ENCODE measurements at regions not wholly inside any gene's neighbourhood (a gene's known extent, or its start where the extent isn't known, plus 50 kb on each side); places are given as distances from the start of the nearest gene placed in this dataset.

DNA sequence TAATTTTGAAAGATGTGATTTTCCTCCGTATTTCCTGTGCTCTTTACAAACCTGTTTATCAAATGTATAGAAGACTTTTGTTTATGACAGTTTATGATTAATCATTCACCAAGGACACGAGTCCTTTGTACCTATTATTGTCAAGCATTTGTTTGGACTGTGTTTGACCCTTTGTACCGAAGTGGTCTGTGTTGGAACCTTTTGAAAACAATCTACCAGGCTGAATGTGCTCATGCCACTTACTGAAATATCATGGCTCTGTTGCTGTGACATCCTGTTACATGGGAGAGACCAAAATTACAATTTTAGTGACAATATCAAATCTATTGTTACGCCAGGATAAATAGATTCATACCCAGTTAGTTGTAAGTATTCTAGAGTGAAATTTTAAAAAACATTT lies 193.6 kb downstream of the IRS2 start:
- Histone ChIP-seq H3K4me1 (ENCODE audit: control insufficient read depth in 1 of 2, extremely low read depth in 1 of 2, insufficient read depth in 2 of 2, low read length in 2 of 2) (no peaks in the 10 kb centered on the region), H3K27ac (ENCODE audit: low read length) (no peak overlapping the region), H3K36me3 (ENCODE audit: control insufficient read depth in 2 of 2, extremely low read depth in 1 of 2, insufficient read depth in 1 of 2, low read length in 1 of 2) (no peaks in the 10 kb centered on the region), H3K4me3 (ENCODE audit: control insufficient read depth in 1 of 2, extremely low read depth in 1 of 2, low read length in 1 of 2) (no peak overlapping the region), H3K9me3 (no peaks in the 10 kb centered on the region), H3K27me3 (replicated peaks in 1 of 2; ENCODE audit: control insufficient read depth in 2 of 2, extremely low read depth in 1 of 2, insufficient read depth in 2 of 2, low read length in 1 of 2) (peaks cover 0 to 3% of the 10 kb centered on the region in 2 experiments)
- no CpG with 5 or more reads among the region's 4 CpGs for WGBS (ENCODE audit: insufficient coverage)
- Mint-ChIP-seq H3K36me3 (no peaks in the 10 kb centered on the region), H3K4me1 (no peaks in the 10 kb centered on the region), H3K9me3 (no peaks in the 10 kb centered on the region), H3K4me3 (no peak overlapping the region), H3K27me3 (peaks cover 0 to 18% of the 10 kb centered on the region in 2 donors), H3K27ac (no peak overlapping the region)
- ChIA-PET CTCF (no interaction called here), POLR2A (no interaction called here)
- DNase-seq (no peak), ATAC-seq (replicated peaks in 1 of 4) (no peak)

DNA sequence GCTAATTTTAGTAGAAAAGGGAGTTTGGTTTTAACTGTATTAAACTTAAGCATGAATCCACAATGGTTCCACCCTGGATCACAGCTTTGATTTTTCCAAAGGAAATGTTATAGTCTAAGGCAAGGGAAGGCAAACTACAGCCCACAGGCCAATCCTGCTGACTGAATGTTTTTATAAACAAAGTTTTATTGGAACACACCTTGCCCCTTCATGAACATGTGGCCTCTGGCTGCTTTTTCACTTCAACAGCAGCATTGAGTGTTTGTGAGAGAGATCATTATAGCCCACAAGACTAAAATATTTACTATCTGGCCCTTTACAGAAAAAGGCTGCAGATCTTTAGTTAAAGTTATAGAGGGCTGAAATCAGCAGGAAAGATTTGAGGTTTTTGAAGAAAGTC lies 198.7 kb downstream of the IRS2 start:
- DNase-seq: no peak
- Histone ChIP-seq H3K9me3 (no peaks in the 10 kb centered on the region), H3K27ac (ENCODE audit: low read length) (no peak overlapping the region), H3K36me3 (ENCODE audit: control insufficient read depth in 2 of 2, extremely low read depth in 1 of 2, insufficient read depth in 1 of 2, low read length in 1 of 2) (no peaks in the 10 kb centered on the region), H3K27me3 (replicated peaks in 1 of 2; ENCODE audit: control insufficient read depth in 2 of 2, extremely low read depth in 1 of 2, insufficient read depth in 2 of 2, low read length in 1 of 2) (peaks cover 2 to 3% of the 10 kb centered on the region in 2 experiments), H3K4me3 (ENCODE audit: control insufficient read depth in 1 of 2, extremely low read depth in 1 of 2, low read length in 1 of 2) (no peak overlapping the region), H3K4me1 (ENCODE audit: control insufficient read depth in 1 of 2, extremely low read depth in 1 of 2, insufficient read depth in 2 of 2, low read length in 2 of 2) (no peaks in the 10 kb centered on the region)
- Mint-ChIP-seq H3K4me3 (no peak overlapping the region), H3K36me3 (no peaks in the 10 kb centered on the region), H3K27me3 (peaks cover 5 to 24% of the 10 kb centered on the region in 2 donors), H3K9me3 (no peaks in the 10 kb centered on the region), H3K4me1 (no peaks in the 10 kb centered on the region), H3K27ac (no peak overlapping the region)
- ATAC-seq (replicated peaks in 1 of 4): no peak
- ChIA-PET CTCF (no interaction called here), POLR2A (no interaction called here)

GRCh38 chr13:109586509-109587346 lies 199.7 kb downstream of the IRS2 start:
- no peak overlapping the region for H3K27ac Mint-ChIP-seq
- WGBS (ENCODE audit: insufficient coverage): 87% methylated on average over 6 of the region's 9 CpGs
- POLR2A ChIA-PET: interaction anchor here in 1 of 2 donors (0.6 kb wide), 1 partner anchor 90 kb away, joined by 5 read pairs; no protein-coding TSS in a partner anchor

GRCh38 chr13:109584844-109585361 lies 201.5 kb downstream of the IRS2 start:
- H3K9me3 Mint-ChIP-seq: no peaks in the 10 kb centered on the region
- H3K4me3 Mint-ChIP-seq: no peak overlapping the region
- POLR2A ChIA-PET: interaction anchor here in 1 of 2 donors (0.7 kb wide), 1 partner anchor 25 kb away, joined by 3 read pairs; no protein-coding TSS in a partner anchor
- Histone ChIP-seq H3K4me3 (ENCODE audit: control insufficient read depth in 1 of 2, extremely low read depth in 1 of 2, low read length in 1 of 2) (no peak overlapping the region), H3K36me3 (ENCODE audit: control insufficient read depth in 2 of 2, extremely low read depth in 1 of 2, insufficient read depth in 1 of 2, low read length in 1 of 2) (no peaks in the 10 kb centered on the region), H3K27me3 (replicated peaks in 1 of 2; ENCODE audit: control insufficient read depth in 2 of 2, extremely low read depth in 1 of 2, insufficient read depth in 2 of 2, low read length in 1 of 2) (peaks cover 2 to 3% of the 10 kb centered on the region in 2 experiments), H3K4me1 (ENCODE audit: control insufficient read depth in 1 of 2, extremely low read depth in 1 of 2, insufficient read depth in 2 of 2, low read length in 2 of 2) (no peaks in the 10 kb centered on the region), H3K9me3 (no peaks in the 10 kb centered on the region), H3K27ac (ENCODE audit: low read length) (no peak overlapping the region)
- CTCF ChIA-PET: interaction anchor here in 1 of 2 donors (0.7 kb wide), 1 partner anchor 1842 kb away, joined by 3 read pairs; no protein-coding TSS in a partner anchor
- ATAC-seq (replicated peaks in 1 of 4) (no peak), DNase-seq (no peak)
- H3K36me3 Mint-ChIP-seq: no peaks in the 10 kb centered on the region
- H3K27ac Mint-ChIP-seq: no peak overlapping the region
- H3K27me3 Mint-ChIP-seq: peaks cover 5 to 17% of the 10 kb centered on the region in 2 donors
- no peaks in the 10 kb centered on the region for H3K4me1 Mint-ChIP-seq
- WGBS (ENCODE audit: insufficient coverage): 55% methylated on average over 2 of the region's 5 CpGs

More at GRCh38 chr13:109586509-109587346, 199.7 kb downstream of the IRS2 start:
- ATAC-seq (replicated peaks in 1 of 4) (no peak), DNase-seq (no peak)
- no peak overlapping the region for H3K4me3 ChIP-seq (ENCODE audit: control insufficient read depth in 1 of 2, extremely low read depth in 1 of 2, low read length in 1 of 2)
- Mint-ChIP-seq H3K36me3 (no peaks in the 10 kb centered on the region), H3K9me3 (no peaks in the 10 kb centered on the region), H3K27me3 (peaks cover 5 to 24% of the 10 kb centered on the region in 2 donors), H3K4me3 (no peak overlapping the region), H3K4me1 (no peaks in the 10 kb centered on the region)
- CTCF ChIA-PET: interaction anchor here in 1 of 2 donors (0.5 kb wide), 1 partner anchor 24 kb away, joined by 4 read pairs; no protein-coding TSS in a partner anchor
- H3K4me1 ChIP-seq (ENCODE audit: control insufficient read depth in 1 of 2, extremely low read depth in 1 of 2, insufficient read depth in 2 of 2, low read length in 2 of 2): no peaks in the 10 kb centered on the region
- no peak overlapping the region for H3K27ac ChIP-seq (ENCODE audit: low read length)
- no peaks in the 10 kb centered on the region for H3K9me3 ChIP-seq
- H3K36me3 ChIP-seq (ENCODE audit: control insufficient read depth in 2 of 2, extremely low read depth in 1 of 2, insufficient read depth in 1 of 2, low read length in 1 of 2): no peaks in the 10 kb centered on the region
- H3K27me3 ChIP-seq (replicated peaks in 1 of 2; ENCODE audit: control insufficient read depth in 2 of 2, extremely low read depth in 1 of 2, insufficient read depth in 2 of 2, low read length in 1 of 2): peaks cover 2 to 3% of the 10 kb centered on the region in 2 experiments

DNA sequence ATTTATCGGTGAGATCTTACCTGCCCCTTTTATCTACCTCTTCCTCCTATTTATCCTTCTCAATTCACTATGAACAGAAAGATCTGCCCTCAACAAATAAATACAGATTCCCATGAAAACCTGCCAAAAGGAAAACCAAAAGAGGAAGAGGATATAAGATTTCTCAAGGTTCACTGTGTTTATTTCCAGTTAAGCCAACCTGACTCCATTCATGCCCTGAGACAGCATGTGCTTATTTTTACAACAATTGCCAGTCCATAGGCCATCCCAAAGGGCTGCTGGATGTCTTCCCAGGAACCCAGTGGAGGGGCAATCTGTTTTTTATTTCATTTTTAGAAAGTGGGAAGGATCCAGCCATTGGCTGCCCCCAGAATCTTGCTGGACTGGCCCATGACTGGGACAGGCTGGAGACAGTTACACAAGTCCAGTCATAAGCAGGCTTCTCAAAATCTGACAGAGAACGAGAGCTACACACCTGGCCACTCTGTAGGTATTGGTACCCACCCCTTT lies 209.1 kb downstream of the IRS2 start:
- ATAC-seq (replicated peaks in 1 of 4) (no peak), DNase-seq (no peak)
- no peaks in the 10 kb centered on the region for H3K36me3 Mint-ChIP-seq
- Histone ChIP-seq H3K27me3 (replicated peaks in 1 of 2; ENCODE audit: control insufficient read depth in 2 of 2, extremely low read depth in 1 of 2, insufficient read depth in 2 of 2, low read length in 1 of 2) (no peaks in the 10 kb centered on the region), H3K9me3 (no peaks in the 10 kb centered on the region), H3K36me3 (ENCODE audit: control insufficient read depth in 2 of 2, extremely low read depth in 1 of 2, insufficient read depth in 1 of 2, low read length in 1 of 2) (no peaks in the 10 kb centered on the region), H3K4me3 (ENCODE audit: control insufficient read depth in 1 of 2, extremely low read depth in 1 of 2, low read length in 1 of 2) (no peak overlapping the region), H3K27ac (ENCODE audit: low read length) (no peak overlapping the region), H3K4me1 (ENCODE audit: control insufficient read depth in 1 of 2, extremely low read depth in 1 of 2, insufficient read depth in 2 of 2, low read length in 2 of 2) (no peaks in the 10 kb centered on the region)
- no peaks in the 10 kb centered on the region for H3K4me1 Mint-ChIP-seq
- H3K4me3 Mint-ChIP-seq: no peak overlapping the region
- H3K9me3 Mint-ChIP-seq: no peaks in the 10 kb centered on the region
- H3K27ac Mint-ChIP-seq: no peak overlapping the region
- 100% methylated on average over 1 of the region's 2 CpGs for WGBS (ENCODE audit: insufficient coverage)
- POLR2A ChIA-PET: no interaction called here
- CTCF ChIA-PET: no interaction called here
- no peaks in the 10 kb centered on the region for H3K27me3 Mint-ChIP-seq

DNA sequence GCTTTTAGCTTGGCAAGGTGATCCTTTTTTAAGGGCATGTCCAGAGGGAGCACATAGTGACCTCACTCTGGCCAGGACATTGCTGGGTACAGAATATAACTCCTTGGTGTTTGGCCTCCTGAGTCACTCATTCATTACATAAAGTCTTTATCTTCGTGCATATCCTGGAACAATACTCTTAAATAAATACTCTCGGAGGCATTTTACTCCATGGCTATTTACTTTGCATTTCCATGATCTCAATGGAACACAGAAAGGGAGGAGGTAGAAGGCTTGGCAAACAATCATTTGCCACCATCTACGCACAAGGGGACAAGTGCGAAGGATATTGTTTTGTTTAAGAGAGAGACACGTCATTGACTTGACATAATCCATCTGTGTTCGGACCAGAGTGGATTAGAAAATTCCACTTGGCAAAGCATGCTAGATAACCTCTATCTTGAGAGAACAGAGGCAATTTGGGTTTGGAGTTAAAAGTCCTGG lies 210.0 kb downstream of the IRS2 start:
- Mint-ChIP-seq H3K27me3 (no peaks in the 10 kb centered on the region), H3K4me1 (peaks cover 0 to 2% (median under 1%) of the 10 kb centered on the region in 3 donors), H3K4me3 (no peak overlapping the region), H3K27ac (no peak overlapping the region), H3K9me3 (no peaks in the 10 kb centered on the region), H3K36me3 (no peaks in the 10 kb centered on the region)
- CTCF ChIA-PET: no interaction called here
- H3K27ac ChIP-seq (ENCODE audit: low read length): no peak overlapping the region
- H3K4me1 ChIP-seq (ENCODE audit: control insufficient read depth in 1 of 2, extremely low read depth in 1 of 2, insufficient read depth in 2 of 2, low read length in 2 of 2): peaks cover 0 to 2% of the 10 kb centered on the region in 2 experiments
- no peak for DNase-seq
- H3K27me3 ChIP-seq (replicated peaks in 1 of 2; ENCODE audit: control insufficient read depth in 2 of 2, extremely low read depth in 1 of 2, insufficient read depth in 2 of 2, low read length in 1 of 2): no peaks in the 10 kb centered on the region
- POLR2A ChIA-PET: no interaction called here
- ATAC-seq (replicated peaks in 1 of 4): no peak
- WGBS (ENCODE audit: insufficient coverage): 70% methylated on average over 2 of the region's 6 CpGs
- no peak overlapping the region for H3K4me3 ChIP-seq (ENCODE audit: control insufficient read depth in 1 of 2, extremely low read depth in 1 of 2, low read length in 1 of 2)
- H3K36me3 ChIP-seq (ENCODE audit: control insufficient read depth in 2 of 2, extremely low read depth in 1 of 2, insufficient read depth in 1 of 2, low read length in 1 of 2): no peaks in the 10 kb centered on the region
- no peaks in the 10 kb centered on the region for H3K9me3 ChIP-seq
